CD14-positive monocyte (primary cell): ENCODE measurements at regions not wholly inside any gene's neighbourhood (a gene's known extent, or its start where the extent isn't known, plus 50 kb on each side); places are given as distances from the start of the nearest gene placed in this dataset.

Source experiments
- DNase-seq, 3 donors: peaks; one replicate each; pipeline ENCODE4 v3.0.0-alpha.2; 2011 to 2022
- H2AFZ ChIP-seq: 2 replicates; pipeline ENCODE4 v1.6.0; 2012; ENCODE audit warnings: mild to moderate bottlenecking, low read depth, low read length, inconsistent platforms; ENCODE audit not compliant: insufficient read depth, poor library complexity, severe bottlenecking
- H3K27ac ChIP-seq, 2 donors: 1 replicate in 1 of 2; 2 replicates in 1 of 2; pipeline ENCODE4 v1.5.1; 2012 to 2013; ENCODE audit warnings: low read length in 2 of 2, control low read depth in 1 of 2, inconsistent platforms in 1 of 2, low read depth in 1 of 2, mild to moderate bottlenecking in 1 of 2
- H3K27me3 ChIP-seq, 2 donors: one replicate each; pipeline versions ENCODE4 v1.6.0 to v1.6.1; 2011 to 2013; ENCODE audit warnings: low read length in 2 of 2; ENCODE audit not compliant: control insufficient read depth in 2 of 2, insufficient read depth in 2 of 2
- H3K36me3 ChIP-seq, 2 donors: replicated peaks in 1 of 2; 1 replicate in 1 of 2; 2 replicates in 1 of 2; pipeline versions ENCODE4 v1.5.1 to v1.6.1; 2012 to 2013; ENCODE audit warnings: low read length in 2 of 2, control low read depth in 1 of 2, inconsistent platforms in 1 of 2, mild to moderate bottlenecking in 1 of 2; ENCODE audit not compliant: insufficient read depth in 2 of 2, control insufficient read depth in 1 of 2
- H3K4me1 ChIP-seq, 2 donors: 1 replicate in 1 of 2; 2 replicates in 1 of 2; pipeline versions ENCODE4 v1.5.1 to v1.6.1; 2012 to 2013; ENCODE audit warnings: low read length in 2 of 2, control low read depth in 1 of 2, inconsistent platforms in 1 of 2, mild to moderate bottlenecking in 1 of 2, moderate library complexity in 1 of 2; ENCODE audit not compliant: insufficient read depth in 2 of 2, control insufficient read depth in 1 of 2
- H3K4me2 ChIP-seq: replicated peaks from 2 replicates; pipeline ENCODE3; 2012; ENCODE audit warnings: low read length, moderate library complexity, mild to moderate bottlenecking; ENCODE audit not compliant: poor library complexity, severe bottlenecking; ENCODE audit errors: extremely low read depth
- H3K4me3 ChIP-seq, 3 experiments: fragments of 200-600 bp in 1 of 3; sonication (generic) in 1 of 3; replicated peaks in 1 of 3; 1 replicate in 2 of 3; 2 replicates in 1 of 3; pipeline ENCODE4 v1.5.1; 2011 to 2013; ENCODE audit warnings: low read length in 3 of 3, mild to moderate bottlenecking in 3 of 3, control low read depth in 2 of 3, low read depth in 2 of 3, inconsistent platforms in 1 of 3, moderate library complexity in 1 of 3
- H3K79me2 ChIP-seq: 2 replicates; pipeline ENCODE4 v1.6.0; 2012; ENCODE audit warnings: mild to moderate bottlenecking, control low read depth, inconsistent platforms, low read length, moderate library complexity; ENCODE audit not compliant: insufficient read depth
- H3K9ac ChIP-seq: 2 replicates; pipeline ENCODE4 v1.6.0; 2017; ENCODE audit warnings: low read length, mild to moderate bottlenecking; ENCODE audit not compliant: insufficient read depth, poor library complexity, severe bottlenecking
- H3K9me3 ChIP-seq, 2 donors: replicated peaks in 1 of 2; 1 replicate in 1 of 2; 2 replicates in 1 of 2; pipeline versions ENCODE4 v1.5.1 to v1.6.1; 2012 to 2013; ENCODE audit warnings: low read length in 2 of 2, control low read depth in 1 of 2; ENCODE audit not compliant: control insufficient read depth in 1 of 2, insufficient read depth in 1 of 2
- H4K20me1 ChIP-seq: 2 replicates; pipeline ENCODE4 v1.6.0; 2012; ENCODE audit warnings: mild to moderate bottlenecking, low read length, control low read depth, moderate library complexity; ENCODE audit not compliant: insufficient read depth
- H3K27ac Mint-ChIP-seq, 7 donors: one replicate each; pipeline ENCODE4 v1.8.0; 2020; ENCODE audit warnings: mild to moderate bottlenecking in 7 of 7, mixed read lengths in 7 of 7, moderate library complexity in 6 of 7, inconsistent platforms in 2 of 7
- H3K27me3 Mint-ChIP-seq, 3 donors: one replicate each; pipeline ENCODE4 v1.8.0; 2021 to 2022; ENCODE audit warnings: low read depth in 3 of 3, mild to moderate bottlenecking in 3 of 3, mixed read lengths in 3 of 3, moderate library complexity in 3 of 3, inconsistent platforms in 1 of 3
- H3K36me3 Mint-ChIP-seq, 2 donors: one replicate each; pipeline ENCODE4 v1.8.0; 2020; ENCODE audit warnings: mixed read lengths in 2 of 2, inconsistent platforms in 1 of 2, mild to moderate bottlenecking in 1 of 2
- H3K4me1 Mint-ChIP-seq: one replicate; pipeline ENCODE4 v1.8.0; 2020; ENCODE audit warnings: mild to moderate bottlenecking, mixed read lengths
- H3K4me3 Mint-ChIP-seq, 2 donors: one replicate each; pipeline ENCODE4 v1.8.0; 2020; ENCODE audit warnings: mild to moderate bottlenecking in 2 of 2, mixed read lengths in 2 of 2, moderate library complexity in 1 of 2
- H3K9me3 Mint-ChIP-seq, 7 donors: one replicate each; pipeline ENCODE4 v1.8.0; 2020 to 2022; ENCODE audit warnings: mixed read lengths in 7 of 7, mild to moderate bottlenecking in 6 of 7, moderate library complexity in 6 of 7, inconsistent platforms in 2 of 7
- WGBS: methylation state at CpG from one replicate; pipeline ENCODE4 v1.1.5; 2013; ENCODE audit warnings: missing lambda C conversion rate; ENCODE audit not compliant: insufficient coverage; 5-methylcytosine and 5-hydroxymethylcytosine counted together
- intact Hi-C, 2 donors: fragments of 100-400 bp; cut with micrococcal nuclease; formaldehyde crosslinking; loops; one replicate each; pipeline versions ENCODE4 v1.15.0 to v1.15.1; 2023
- TF ChIP-seq, protein P1 (sequence below): fragments of 200-600 bp; IDR thresholded peaks from one replicate; pipeline ENCODE4 v1.8.0; 2022; ENCODE audit warnings: antibody characterized with exemption, mild to moderate bottlenecking

DNA sequence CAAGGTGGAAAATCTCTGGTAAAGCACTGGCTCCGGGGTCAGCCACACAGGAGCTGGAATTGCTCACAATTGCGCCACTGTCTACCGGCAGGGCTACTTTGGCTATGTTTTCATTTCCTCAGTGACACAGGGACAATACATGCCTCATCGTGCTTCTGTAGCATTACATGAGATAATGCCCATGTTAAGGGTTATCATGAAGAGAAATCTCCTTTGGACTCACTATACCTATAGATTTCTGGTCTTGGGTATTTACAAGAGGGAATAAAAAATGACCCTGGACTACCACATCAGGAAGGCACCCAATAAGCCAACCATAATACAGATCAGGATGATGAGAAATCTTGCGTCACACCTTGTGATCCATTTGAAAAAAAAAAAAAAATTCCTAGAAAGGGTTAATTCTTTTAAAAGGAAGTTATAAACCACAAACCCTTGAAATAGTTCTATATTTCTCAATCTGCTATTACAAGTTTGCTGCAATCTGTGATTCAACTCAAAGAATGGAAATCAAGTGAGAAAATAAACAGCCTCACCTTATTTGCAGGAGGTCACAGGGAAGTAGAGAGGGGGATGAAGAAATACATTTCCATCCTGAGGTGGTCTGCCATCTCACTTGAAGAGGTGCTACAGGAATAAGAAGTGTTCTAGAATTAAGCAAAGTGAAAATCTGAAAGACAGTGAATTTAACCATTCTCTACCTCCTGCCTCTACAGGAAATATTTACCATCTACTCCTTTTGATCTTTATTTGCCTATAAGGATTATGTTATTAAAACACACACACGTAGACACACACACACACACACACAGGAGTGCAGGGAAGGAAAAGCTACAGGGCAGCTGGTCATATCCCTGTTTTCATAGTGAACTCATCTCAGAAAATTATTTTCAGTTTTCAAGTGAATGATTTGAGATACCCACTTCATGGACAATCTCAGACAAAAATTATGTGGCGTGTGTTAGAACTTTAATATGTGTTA lies 231.3 kb upstream of the CELF2 start:
- peaks cover 41 to 44% of the 10 kb centered on the region in 2 donors for H3K4me1 ChIP-seq
- intact Hi-C loops: no loop called here
- Mint-ChIP-seq H3K27ac (peak overlapping the region; percentile 76 to 94 (median 90)), H3K9me3 (peaks cover 0 to 14% (median 8%) of the 10 kb centered on the region in 7 donors), H3K4me1 (peaks cover 38% of the 10 kb centered on the region), H3K27me3 (peaks cover 0 to 4% (median 0%) of the 10 kb centered on the region in 3 donors), H3K4me3 (peak overlapping the region; percentile 17 to 78), H3K36me3 (peaks cover 1 to 3% of the 10 kb centered on the region in 2 donors)
- DNase-seq: peak; percentile 68 to 84 (median 74)
- peak overlapping the region; percentile 60 for H3K27ac ChIP-seq
- no peaks in the 10 kb centered on the region for H3K79me2 ChIP-seq
- no peaks in the 10 kb centered on the region for H3K27me3 ChIP-seq
- H3K4me3 ChIP-seq: peak overlapping the region in 1 of 3 experiments; percentile 38
- H3K4me2 ChIP-seq: peak overlapping the region; percentile 56
- no peak overlapping the region for H2AFZ ChIP-seq
- TF ChIP-seq, protein P1, sequence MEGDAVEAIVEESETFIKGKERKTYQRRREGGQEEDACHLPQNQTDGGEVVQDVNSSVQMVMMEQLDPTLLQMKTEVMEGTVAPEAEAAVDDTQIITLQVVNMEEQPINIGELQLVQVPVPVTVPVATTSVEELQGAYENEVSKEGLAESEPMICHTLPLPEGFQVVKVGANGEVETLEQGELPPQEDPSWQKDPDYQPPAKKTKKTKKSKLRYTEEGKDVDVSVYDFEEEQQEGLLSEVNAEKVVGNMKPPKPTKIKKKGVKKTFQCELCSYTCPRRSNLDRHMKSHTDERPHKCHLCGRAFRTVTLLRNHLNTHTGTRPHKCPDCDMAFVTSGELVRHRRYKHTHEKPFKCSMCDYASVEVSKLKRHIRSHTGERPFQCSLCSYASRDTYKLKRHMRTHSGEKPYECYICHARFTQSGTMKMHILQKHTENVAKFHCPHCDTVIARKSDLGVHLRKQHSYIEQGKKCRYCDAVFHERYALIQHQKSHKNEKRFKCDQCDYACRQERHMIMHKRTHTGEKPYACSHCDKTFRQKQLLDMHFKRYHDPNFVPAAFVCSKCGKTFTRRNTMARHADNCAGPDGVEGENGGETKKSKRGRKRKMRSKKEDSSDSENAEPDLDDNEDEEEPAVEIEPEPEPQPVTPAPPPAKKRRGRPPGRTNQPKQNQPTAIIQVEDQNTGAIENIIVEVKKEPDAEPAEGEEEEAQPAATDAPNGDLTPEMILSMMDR: no peak
- H3K9ac ChIP-seq: no peak overlapping the region
- H3K9me3 ChIP-seq: peaks cover 7 to 9% of the 10 kb centered on the region in 2 donors
- WGBS: 5% methylated on average over 3 of the region's 7 CpGs
- H4K20me1 ChIP-seq: no peaks in the 10 kb centered on the region
- no peaks in the 10 kb centered on the region for H3K36me3 ChIP-seq

DNA sequence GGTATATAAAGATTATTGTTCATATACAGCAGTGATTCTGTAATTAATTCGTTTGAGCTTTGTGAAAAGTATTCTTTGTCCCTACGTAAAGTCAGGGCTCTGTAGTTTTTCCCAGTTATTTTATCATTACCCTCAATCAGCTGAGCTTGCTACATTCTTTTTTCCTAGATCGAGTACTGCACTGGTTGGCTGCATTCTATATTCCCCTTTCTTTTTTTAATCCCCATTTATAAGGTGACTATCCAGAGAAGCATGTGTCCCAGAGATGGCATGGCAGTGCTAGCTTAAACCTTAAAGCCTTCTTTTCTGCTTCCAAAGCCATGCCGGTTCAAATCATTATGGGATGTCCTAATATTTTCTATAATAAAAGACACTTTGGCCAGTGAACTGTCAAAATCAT lies 230.1 kb upstream of the CELF2 start:
- intact Hi-C loops: no loop called here
- Histone ChIP-seq H3K4me3 (no peak overlapping the region), H3K27ac (no peak overlapping the region), H3K4me1 (peaks cover 41 to 44% of the 10 kb centered on the region in 2 donors), H3K9me3 (peaks cover under 1 to 5% of the 10 kb centered on the region in 2 donors), H3K79me2 (no peaks in the 10 kb centered on the region), H3K27me3 (no peaks in the 10 kb centered on the region), H4K20me1 (no peaks in the 10 kb centered on the region), H3K36me3 (no peaks in the 10 kb centered on the region), H3K4me2 (no peak overlapping the region), H3K9ac (no peak overlapping the region), H2AFZ (no peak overlapping the region)
- Mint-ChIP-seq H3K36me3 (peaks cover 1 to 3% of the 10 kb centered on the region in 2 donors), H3K27ac (peak overlapping the region in 2 of 7 donors; percentile 38 to 40), H3K9me3 (peaks cover 0 to 9% (median 3%) of the 10 kb centered on the region in 7 donors), H3K4me3 (no peak overlapping the region), H3K27me3 (peaks cover 0 to 6% (median 0%) of the 10 kb centered on the region in 3 donors), H3K4me1 (peaks cover 43% of the 10 kb centered on the region)
- DNase-seq: no peak
- TF ChIP-seq, protein P1: no peak
- 100% methylated on average over 2 of the region's 4 CpGs for WGBS
